Thoracic aorta (tissue), 2 donors: ENCODE measurements at regions not wholly inside any gene's neighbourhood (a gene's known extent, or its start where the extent isn't known, plus 50 kb on each side); places are given as distances from the start of the nearest gene placed in this dataset.

Experiments
- ATAC-seq: fragments of 150-250 bp; one replicate; pipeline ENCODE4 v1.8.0; 2017; ENCODE audit warnings: low read depth; ENCODE audit not compliant: insufficient number of reproducible peaks, low FRiP score
- DNase-seq: peaks from one replicate; pipeline ENCODE4 v3.0.0-alpha.2; 2020; ENCODE audit warnings: low spot score
- H3K27ac ChIP-seq, 2 donors: fragments of 200-600 bp; sonication (generic); 1 replicate in 1 of 2; 2 replicates in 1 of 2; pipeline ENCODE4 v1.5.1; 2016; ENCODE audit warnings: mild to moderate bottlenecking in 2 of 2, moderate library complexity in 2 of 2
- H3K27me3 ChIP-seq: fragments of 200-600 bp; sonication (generic); replicated peaks from 2 replicates; pipeline ENCODE4 v1.6.0; 2016; ENCODE audit warnings: mild to moderate bottlenecking; ENCODE audit not compliant: insufficient read depth
- H3K36me3 ChIP-seq: fragments of 200-600 bp; sonication (generic); one replicate; pipeline ENCODE4 v1.5.1; 2016
- H3K4me1 ChIP-seq, 2 donors: fragments of 200-600 bp; sonication (generic); 1 replicate in 1 of 2; 2 replicates in 1 of 2; pipeline versions ENCODE4 v1.5.1 to v1.6.0; 2016; ENCODE audit warnings: low read depth in 2 of 2, mild to moderate bottlenecking in 1 of 2; ENCODE audit not compliant: control insufficient read depth in 1 of 2
- H3K4me3 ChIP-seq: fragments of 200-600 bp; sonication (generic); 2 replicates; pipeline ENCODE4 v1.5.1; 2016; ENCODE audit warnings: mild to moderate bottlenecking
- H3K9me3 ChIP-seq: fragments of 200-600 bp; sonication (generic); 2 replicates; pipeline ENCODE4 v1.5.1; 2016
- TF ChIP-seq, protein P1 (sequence below): fragments of 200-600 bp; sonication (generic); IDR thresholded peaks from one replicate; pipeline ENCODE4 v1.5.1; 2019; ENCODE audit warnings: antibody characterized with exemption

DNA sequence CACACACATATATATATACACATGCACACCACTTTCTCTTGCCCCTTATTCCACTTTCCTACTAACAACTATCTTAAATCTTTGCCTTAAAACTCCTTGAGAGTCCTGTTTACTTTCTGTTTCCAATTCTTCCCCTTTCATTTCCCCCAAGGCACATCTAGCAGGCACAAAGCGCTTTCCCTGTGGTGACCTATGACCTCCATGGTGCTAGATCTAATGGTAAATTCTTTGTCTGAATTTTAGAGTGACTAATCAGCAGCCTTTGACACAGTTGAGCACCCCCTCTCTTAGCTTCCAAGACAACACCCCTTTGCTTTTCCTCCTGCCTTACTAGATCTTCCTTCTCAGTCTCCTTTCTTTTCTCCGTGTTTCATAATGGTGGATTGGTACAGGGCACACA is 236.4 kb upstream of the TTC29 start:
- ATAC-seq: no peak

DNA sequence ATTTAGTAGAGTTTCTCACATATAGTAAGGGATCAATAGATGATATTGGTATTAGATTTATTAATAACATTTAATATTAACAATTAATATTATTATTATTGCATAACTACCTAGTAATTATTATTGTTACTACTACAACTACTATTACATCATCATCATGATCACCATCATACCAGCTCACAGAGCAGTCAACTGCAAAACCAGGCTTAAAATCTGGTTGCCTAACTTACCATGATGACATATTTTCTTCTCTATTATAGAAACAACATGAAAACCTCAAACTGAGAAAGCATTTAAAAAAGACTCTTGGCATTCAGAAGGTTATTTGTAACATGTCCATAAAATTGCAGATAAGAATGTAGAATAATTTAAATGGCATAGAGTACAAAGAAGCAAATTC is 247.0 kb upstream of the TTC29 start:
- no peak for ATAC-seq
- Histone ChIP-seq H3K4me1 (peaks cover 0 to 9% of the 10 kb centered on the region in 2 donors), H3K4me3 (no peak overlapping the region), H3K27ac (no peak overlapping the region), H3K27me3 (no peaks in the 10 kb centered on the region), H3K9me3 (no peaks in the 10 kb centered on the region), H3K36me3 (no peaks in the 10 kb centered on the region)
- DNase-seq: no peak
- TF ChIP-seq, protein P1, sequence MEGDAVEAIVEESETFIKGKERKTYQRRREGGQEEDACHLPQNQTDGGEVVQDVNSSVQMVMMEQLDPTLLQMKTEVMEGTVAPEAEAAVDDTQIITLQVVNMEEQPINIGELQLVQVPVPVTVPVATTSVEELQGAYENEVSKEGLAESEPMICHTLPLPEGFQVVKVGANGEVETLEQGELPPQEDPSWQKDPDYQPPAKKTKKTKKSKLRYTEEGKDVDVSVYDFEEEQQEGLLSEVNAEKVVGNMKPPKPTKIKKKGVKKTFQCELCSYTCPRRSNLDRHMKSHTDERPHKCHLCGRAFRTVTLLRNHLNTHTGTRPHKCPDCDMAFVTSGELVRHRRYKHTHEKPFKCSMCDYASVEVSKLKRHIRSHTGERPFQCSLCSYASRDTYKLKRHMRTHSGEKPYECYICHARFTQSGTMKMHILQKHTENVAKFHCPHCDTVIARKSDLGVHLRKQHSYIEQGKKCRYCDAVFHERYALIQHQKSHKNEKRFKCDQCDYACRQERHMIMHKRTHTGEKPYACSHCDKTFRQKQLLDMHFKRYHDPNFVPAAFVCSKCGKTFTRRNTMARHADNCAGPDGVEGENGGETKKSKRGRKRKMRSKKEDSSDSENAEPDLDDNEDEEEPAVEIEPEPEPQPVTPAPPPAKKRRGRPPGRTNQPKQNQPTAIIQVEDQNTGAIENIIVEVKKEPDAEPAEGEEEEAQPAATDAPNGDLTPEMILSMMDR: no peak

More for the DNA sequence above, 236.4 kb upstream of the TTC29 start:
- Histone ChIP-seq H3K36me3 (no peaks in the 10 kb centered on the region), H3K9me3 (no peaks in the 10 kb centered on the region), H3K27me3 (no peaks in the 10 kb centered on the region), H3K4me1 (no peaks in the 10 kb centered on the region), H3K4me3 (no peak overlapping the region), H3K27ac (no peak overlapping the region)
- DNase-seq: no peak
- TF ChIP-seq, protein P1: no peak

DNA sequence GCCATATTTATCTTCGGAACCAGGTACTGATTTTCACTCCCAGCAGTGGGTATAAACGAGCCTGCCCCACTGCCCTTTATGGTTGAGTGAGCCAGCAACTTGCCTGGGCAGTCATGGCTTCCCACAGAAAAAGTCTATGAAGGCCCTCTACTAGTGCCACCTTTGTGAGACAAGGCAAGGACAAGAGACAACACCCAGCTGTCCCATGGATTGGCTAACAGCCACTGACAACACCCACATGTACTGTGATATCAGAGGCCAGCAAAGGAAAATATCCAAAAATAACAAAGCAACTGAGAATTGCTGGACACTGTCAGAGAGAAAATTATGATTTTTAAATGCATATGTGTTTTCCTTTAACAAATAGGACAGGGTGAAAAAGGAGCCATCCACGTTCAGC is 248.4 kb upstream of the TTC29 start:
- no peak overlapping the region for H3K27ac ChIP-seq
- H3K4me1 ChIP-seq: peaks cover 0 to 9% of the 10 kb centered on the region in 2 donors
- H3K4me3 ChIP-seq: peak overlapping the region; percentile 31
- no peak for ATAC-seq
- TF ChIP-seq, protein P1: no peak
- H3K9me3 ChIP-seq: no peaks in the 10 kb centered on the region
- H3K27me3 ChIP-seq: no peaks in the 10 kb centered on the region
- DNase-seq: no peak
- no peaks in the 10 kb centered on the region for H3K36me3 ChIP-seq

DNA sequence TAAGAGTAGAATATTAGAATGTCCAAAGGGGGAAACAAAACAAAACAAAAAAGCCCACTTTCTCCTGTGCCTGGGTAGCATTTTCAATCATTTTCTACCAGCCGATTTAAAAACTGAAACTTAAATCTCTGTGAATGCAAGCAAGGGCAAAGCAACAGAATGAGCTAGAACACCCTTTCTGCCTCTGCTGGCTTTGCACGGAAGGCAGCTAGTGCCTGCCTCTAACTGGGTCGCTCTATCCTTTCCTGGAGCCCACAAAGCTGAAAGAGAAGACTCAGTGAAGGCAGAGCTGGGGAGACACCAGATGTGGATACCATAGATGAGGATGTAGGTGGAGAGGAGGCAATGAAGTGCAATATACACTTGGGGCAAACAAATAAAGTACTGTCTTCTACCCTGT is 248.9 kb upstream of the TTC29 start:
- H3K4me3 ChIP-seq: peak overlapping the region; percentile 31
- no peaks in the 10 kb centered on the region for H3K9me3 ChIP-seq
- no peaks in the 10 kb centered on the region for H3K27me3 ChIP-seq
- H3K4me1 ChIP-seq: peaks cover 0 to 9% of the 10 kb centered on the region in 2 donors
- H3K36me3 ChIP-seq: no peaks in the 10 kb centered on the region
- no peak for ATAC-seq
- H3K27ac ChIP-seq: no peak overlapping the region
- TF ChIP-seq, protein P1: no peak
- DNase-seq: no peak

DNA sequence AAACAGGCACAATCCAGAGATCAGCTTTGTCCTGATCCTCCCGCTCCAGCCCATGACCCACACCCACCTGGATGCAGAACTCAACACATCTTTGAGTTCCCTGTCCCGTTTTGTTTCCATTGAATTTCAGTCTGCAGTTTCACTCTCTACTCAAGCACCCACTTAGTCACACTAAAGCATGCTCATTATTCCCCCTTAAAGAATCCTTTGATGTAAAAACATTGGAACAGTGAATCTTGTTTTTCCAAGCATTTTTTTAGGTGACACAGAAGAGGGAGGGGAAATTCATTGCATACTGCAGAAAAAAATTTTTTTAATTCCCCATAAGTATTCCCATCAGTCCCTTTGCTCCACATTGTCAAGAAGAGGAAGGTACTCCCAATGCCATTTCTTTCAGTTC is 249.7 kb upstream of the TTC29 start:
- DNase-seq: no peak
- no peak for ATAC-seq

More for the DNA sequence above, 249.7 kb upstream of the TTC29 start:
- Histone ChIP-seq H3K36me3 (no peaks in the 10 kb centered on the region), H3K9me3 (no peaks in the 10 kb centered on the region), H3K27me3 (no peaks in the 10 kb centered on the region), H3K4me1 (peaks cover 0 to 9% of the 10 kb centered on the region in 2 donors), H3K27ac (no peak overlapping the region), H3K4me3 (no peak overlapping the region)
- TF ChIP-seq, protein P1: no peak
